Trophoblast cell (in vitro differentiated cells and primary cell): ENCODE measurements at regions not wholly inside any gene's neighbourhood (a gene's known extent, or its start where the extent isn't known, plus 50 kb on each side); places are given as distances from the start of the nearest gene placed in this dataset.

Source experiments
- DNase-seq, 2 donors: peaks; one replicate each; pipeline ENCODE4 v3.0.0-alpha.2; 2016
- H2AFZ ChIP-seq: 2 replicates; pipeline ENCODE4 v1.6.1; 2013; ENCODE audit warnings: low read length, moderate library complexity, mild to moderate bottlenecking; ENCODE audit not compliant: insufficient read depth, poor library complexity
- H2AK5ac ChIP-seq: 2 replicates; pipeline ENCODE4 v1.6.1; 2013; ENCODE audit warnings: mild to moderate bottlenecking, low read length
- H2BK120ac ChIP-seq: 2 replicates; pipeline ENCODE4 v1.6.1; 2013; ENCODE audit warnings: low read length, mild to moderate bottlenecking, moderate library complexity; ENCODE audit not compliant: insufficient read depth, poor library complexity
- H2BK12ac ChIP-seq: 2 replicates; pipeline ENCODE4 v1.6.1; 2013; ENCODE audit warnings: mild to moderate bottlenecking, low read length, moderate library complexity
- H2BK5ac ChIP-seq: 2 replicates; pipeline ENCODE4 v1.6.1; 2013; ENCODE audit warnings: low read length, low read depth, moderate library complexity, mild to moderate bottlenecking; ENCODE audit not compliant: poor library complexity
- H3K14ac ChIP-seq: 2 replicates; pipeline ENCODE4 v1.6.1; 2013; ENCODE audit warnings: mild to moderate bottlenecking, low read length
- H3K18ac ChIP-seq: 2 replicates; pipeline ENCODE4 v1.6.1; 2013; ENCODE audit warnings: mild to moderate bottlenecking, low read length
- H3K23ac ChIP-seq: 2 replicates; pipeline ENCODE4 v1.6.1; 2013; ENCODE audit warnings: low read length
- H3K27ac ChIP-seq: 2 replicates; pipeline ENCODE4 v1.5.1; 2013; ENCODE audit warnings: low read depth, mild to moderate bottlenecking, inconsistent platforms, low read length, moderate library complexity
- H3K27me3 ChIP-seq: 2 replicates; pipeline ENCODE4 v1.6.1; 2013; ENCODE audit warnings: inconsistent platforms, mild to moderate bottlenecking, low read length, moderate library complexity; ENCODE audit not compliant: insufficient read depth
- H3K36me3 ChIP-seq, 2 experiments: 1 replicate in 1 of 2; 2 replicates in 1 of 2; pipeline ENCODE4 v1.6.1; 2013; ENCODE audit warnings: low read length in 2 of 2, mild to moderate bottlenecking in 2 of 2, moderate library complexity in 1 of 2; ENCODE audit not compliant: insufficient read depth in 2 of 2, control insufficient read depth in 1 of 2
- H3K4ac ChIP-seq: 2 replicates; pipeline ENCODE4 v1.6.1; 2013; ENCODE audit warnings: low read depth, mild to moderate bottlenecking, low read length, moderate library complexity
- H3K4me1 ChIP-seq, 2 experiments: 1 replicate in 1 of 2; 2 replicates in 1 of 2; pipeline ENCODE4 v1.6.1; 2013; ENCODE audit warnings: low read length in 2 of 2, mild to moderate bottlenecking in 2 of 2, moderate library complexity in 1 of 2; ENCODE audit not compliant: insufficient read depth in 2 of 2, control insufficient read depth in 1 of 2
- H3K4me2 ChIP-seq: 2 replicates; pipeline ENCODE4 v1.6.1; 2013; ENCODE audit warnings: inconsistent platforms, mild to moderate bottlenecking, low read length, moderate library complexity
- H3K4me3 ChIP-seq: 2 replicates; pipeline ENCODE4 v1.5.1; 2013; ENCODE audit warnings: mild to moderate bottlenecking, low read depth, low read length, inconsistent platforms
- H3K79me1 ChIP-seq: one replicate; pipeline ENCODE4 v1.6.1; 2013; ENCODE audit warnings: low read length
- H3K79me2 ChIP-seq: 2 replicates; pipeline ENCODE4 v1.6.1; 2013; ENCODE audit warnings: low read length, mild to moderate bottlenecking; ENCODE audit not compliant: control insufficient read depth, insufficient read depth, poor library complexity
- H3K9ac ChIP-seq: 2 replicates; pipeline ENCODE4 v1.6.1; 2013; ENCODE audit warnings: mild to moderate bottlenecking, low read length
- H3K9me3 ChIP-seq: 2 replicates; pipeline ENCODE4 v1.6.1; 2013; ENCODE audit warnings: low read depth, mild to moderate bottlenecking, control low read depth, inconsistent platforms, low read length; ENCODE audit not compliant: insufficient read depth
- H4K12ac ChIP-seq: 2 replicates; pipeline ENCODE4 v1.6.1; 2013; ENCODE audit warnings: low read depth, mild to moderate bottlenecking, low read length, moderate library complexity
- H4K8ac ChIP-seq: 2 replicates; pipeline ENCODE4 v1.6.1; 2013; ENCODE audit warnings: low read depth, mild to moderate bottlenecking, low read length, moderate library complexity
- H4K91ac ChIP-seq: one replicate; pipeline ENCODE4 v1.6.1; 2013; ENCODE audit warnings: low read depth, mild to moderate bottlenecking, low read length, moderate library complexity
- WGBS: extraction: QIAGEN DNeasy Blood & Tissue Kit; methylation state at CpG from one replicate; pipeline ENCODE4 v1.1.7; 2013; ENCODE audit warnings: missing lambda C conversion rate; ENCODE audit not compliant: insufficient read length, insufficient coverage; ENCODE audit errors: extremely low coverage; 5-methylcytosine and 5-hydroxymethylcytosine counted together

- Histone ChIP-seq H3K4ac (no peak overlapping the region), H3K4me2 (no peak overlapping the region), H3K18ac (no peak overlapping the region), H4K8ac (no peak overlapping the region), H3K36me3 (no peaks in the 10 kb centered on the region), H3K27ac (no peak overlapping the region), H3K4me3 (no peak overlapping the region), H3K9ac (no peak overlapping the region), H4K12ac (no peak overlapping the region), H3K79me1 (no peaks in the 10 kb centered on the region), H4K91ac (no peak overlapping the region), H2AFZ (no peak overlapping the region), H2AK5ac (no peak overlapping the region), H3K9me3 (no peaks in the 10 kb centered on the region), H2BK5ac (no peak overlapping the region), H3K14ac (no peak overlapping the region), H3K79me2 (no peaks in the 10 kb centered on the region), H2BK120ac (no peak overlapping the region), H2BK12ac (no peak overlapping the region), H3K4me1 (no peaks in the 10 kb centered on the region), H3K27me3 (no peaks in the 10 kb centered on the region), H3K23ac (no peak overlapping the region)
- DNase-seq, result no peak
- no CpG with 5 or more reads among the region's 3 CpGs for WGBS
Observed at GRCh38 chr6:104418839-104419238, 440.9 kb downstream of the HACE1 start.

DNA sequence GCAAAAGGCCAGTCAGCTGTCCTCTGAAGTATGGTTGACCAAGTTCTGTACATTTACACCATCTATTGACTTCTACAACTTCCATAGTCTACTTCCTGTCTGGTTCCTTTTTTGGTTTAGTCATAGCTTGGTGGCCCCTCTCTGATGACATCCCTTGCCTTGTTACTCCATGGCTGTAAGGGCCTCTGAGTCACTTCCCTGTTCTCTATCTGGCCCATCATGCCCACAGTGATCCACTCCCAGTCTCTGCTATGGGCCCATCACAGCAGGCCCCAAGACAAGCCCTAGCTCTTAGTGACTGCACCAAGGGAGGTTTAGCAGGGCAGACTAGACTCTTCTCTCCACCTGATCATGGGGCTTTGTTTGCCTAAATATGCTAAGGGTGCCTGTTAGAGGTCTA, 441.6 kb downstream of the HACE1 start:
- Histone ChIP-seq H3K79me1 (no peaks in the 10 kb centered on the region), H3K4ac (no peak overlapping the region), H3K14ac (no peak overlapping the region), H3K27ac (no peak overlapping the region), H2AK5ac (no peak overlapping the region), H3K79me2 (no peaks in the 10 kb centered on the region), H2BK5ac (no peak overlapping the region), H3K23ac (no peak overlapping the region), H3K4me1 (no peaks in the 10 kb centered on the region), H2BK12ac (no peak overlapping the region), H3K9ac (no peak overlapping the region), H4K12ac (no peak overlapping the region), H3K9me3 (no peaks in the 10 kb centered on the region), H4K8ac (no peak overlapping the region), H3K36me3 (no peaks in the 10 kb centered on the region), H3K4me2 (no peak overlapping the region), H4K91ac (no peak overlapping the region), H3K27me3 (no peaks in the 10 kb centered on the region), H3K18ac (no peak overlapping the region), H2AFZ (no peak overlapping the region), H2BK120ac (no peak overlapping the region), H3K4me3 (no peak overlapping the region)
- DNase-seq, result peak in 1 of 2 donors; percentile 3

- Histone ChIP-seq H4K8ac (no peak overlapping the region), H2AK5ac (no peak overlapping the region), H3K14ac (no peak overlapping the region), H3K9ac (no peak overlapping the region), H3K4me1 (no peaks in the 10 kb centered on the region), H3K4me3 (no peak overlapping the region), H3K27ac (no peak overlapping the region), H3K27me3 (no peaks in the 10 kb centered on the region), H3K4ac (no peak overlapping the region), H2BK12ac (no peak overlapping the region), H3K4me2 (no peak overlapping the region), H3K79me1 (no peaks in the 10 kb centered on the region), H4K12ac (no peak overlapping the region), H3K36me3 (no peaks in the 10 kb centered on the region), H4K91ac (no peak overlapping the region), H2AFZ (no peak overlapping the region), H3K23ac (no peak overlapping the region), H2BK120ac (no peak overlapping the region), H3K79me2 (no peaks in the 10 kb centered on the region), H2BK5ac (no peak overlapping the region), H3K18ac (no peak overlapping the region), H3K9me3 (no peaks in the 10 kb centered on the region)
- no peak for DNase-seq
- WGBS, result no CpG with 5 or more reads among the region's 1 CpG
Observed at GRCh38 chr6:104414723-104415122, 445.0 kb downstream of the HACE1 start.

GRCh38 chr6:104413767-104414166, 446.0 kb downstream of the HACE1 start:
- no peak overlapping the region for H2BK120ac ChIP-seq
- no peak overlapping the region for H4K12ac ChIP-seq
- no peak overlapping the region for H3K4me2 ChIP-seq
- no peak overlapping the region for H3K4me3 ChIP-seq
- no CpG with 5 or more reads among the region's 3 CpGs for WGBS
- no peak for DNase-seq
- H3K27me3 ChIP-seq, result no peaks in the 10 kb centered on the region
- H2BK5ac ChIP-seq, result no peak overlapping the region
- H3K23ac ChIP-seq, result no peak overlapping the region
- no peaks in the 10 kb centered on the region for H3K79me2 ChIP-seq
- no peak overlapping the region for H4K91ac ChIP-seq
- H3K18ac ChIP-seq, result no peak overlapping the region
- no peak overlapping the region for H3K27ac ChIP-seq
- H2BK12ac ChIP-seq, result no peak overlapping the region
- no peaks in the 10 kb centered on the region for H3K79me1 ChIP-seq
- H3K14ac ChIP-seq, result no peak overlapping the region
- no peaks in the 10 kb centered on the region for H3K36me3 ChIP-seq
- H3K4me1 ChIP-seq, result no peaks in the 10 kb centered on the region
- H3K4ac ChIP-seq, result no peak overlapping the region
- no peak overlapping the region for H4K8ac ChIP-seq
- H2AFZ ChIP-seq, result no peak overlapping the region
- H3K9me3 ChIP-seq, result no peaks in the 10 kb centered on the region
- H2AK5ac ChIP-seq, result no peak overlapping the region
- no peak overlapping the region for H3K9ac ChIP-seq
